SU-DHL-6 (cell line): ENCODE measurements at regions not wholly inside any gene's neighbourhood (a gene's known extent, or its start where the extent isn't known, plus 50 kb on each side); places are given as distances from the start of the nearest gene placed in this dataset.

Experiments
- H2AFZ ChIP-seq: fragments of 200-600 bp; sonication (generic); 2 replicates; pipeline ENCODE4 v1.6.1; 2014; ENCODE audit warnings: low read depth, mild to moderate bottlenecking, moderate library complexity, mixed read lengths, antibody characterized with exemption, low read length; ENCODE audit not compliant: severe bottlenecking
- H3F3A ChIP-seq: fragments of 200-600 bp; shearing (Covaris generic); 2 replicates; pipeline ENCODE4 v1.6.0; 2016; ENCODE audit warnings: antibody characterized with exemption, mild to moderate bottlenecking; ENCODE audit not compliant: insufficient read depth
- H3K27ac ChIP-seq: fragments of 200-600 bp; sonication (generic); 2 replicates; pipeline ENCODE4 v1.5.1; 2016; ENCODE audit warnings: low read depth, mild to moderate bottlenecking, low read length, moderate library complexity, mixed read lengths
- H3K27me3 ChIP-seq: fragments of 200-600 bp; sonication (generic), shearing (Covaris generic); 2 replicates; pipeline ENCODE4 v1.6.0; 2014; ENCODE audit warnings: mild to moderate bottlenecking, low read length
- H3K36me3 ChIP-seq: fragments of 200-600 bp; sonication (generic); 2 replicates; pipeline ENCODE4 v1.6.1; 2014; ENCODE audit warnings: mild to moderate bottlenecking, low read length, mixed read lengths
- H3K4me2 ChIP-seq: fragments of 300-600, 200-600 bp; shearing (Covaris generic), sonication (generic); 2 replicates; pipeline ENCODE4 v1.6.0; 2014; ENCODE audit warnings: low read length, low read depth, mild to moderate bottlenecking; ENCODE audit not compliant: poor library complexity, severe bottlenecking
- H3K4me3 ChIP-seq: fragments of 200-600 bp; sonication (generic); 2 replicates; pipeline ENCODE4 v1.5.1; 2014; ENCODE audit warnings: antibody characterized with exemption, low read length, mild to moderate bottlenecking, mixed read lengths; ENCODE audit not compliant: insufficient read depth, poor library complexity, severe bottlenecking
- H3K79me2 ChIP-seq: fragments of 200-600 bp; sonication (generic); 2 replicates; pipeline ENCODE4 v1.6.1; 2014; ENCODE audit warnings: mild to moderate bottlenecking, low read length, moderate library complexity; ENCODE audit not compliant: insufficient read depth
- H3K9ac ChIP-seq: fragments of 200-600 bp; sonication (generic); 2 replicates; pipeline ENCODE4 v1.7.0; 2014; ENCODE audit warnings: mild to moderate bottlenecking, low read length
- H3K9me2 ChIP-seq: fragments of 200-600 bp; sonication (generic); replicated peaks from 2 replicates; pipeline ENCODE4 v1.6.1; 2014; ENCODE audit warnings: low read length; ENCODE audit not compliant: insufficient read depth
- H3K9me3 ChIP-seq: fragments of 200-600 bp; sonication (generic); 2 replicates; pipeline ENCODE4 v1.6.1; 2014; ENCODE audit warnings: low read length, mixed read lengths; ENCODE audit not compliant: insufficient read depth
- H4K20me1 ChIP-seq: fragments of 200-600 bp; sonication (generic); 2 replicates; pipeline ENCODE4 v1.6.1; 2014; ENCODE audit warnings: low read depth, mild to moderate bottlenecking, antibody characterized with exemption, low read length, moderate library complexity, mixed read lengths
- CTCF ChIP-seq: fragments of 200-600 bp; sonication (generic); IDR thresholded peaks from one replicate; pipeline ENCODE4 v1.5.1; 2017; ENCODE audit warnings: antibody characterized with exemption, mild to moderate bottlenecking, low read length, moderate library complexity; ENCODE audit not compliant: insufficient read depth, poor library complexity, severe bottlenecking
- EZH2phosphoT487 ChIP-seq: fragments of 200-600 bp; sonication (generic), shearing (Covaris generic); conservative IDR thresholded peaks from 2 replicates; pipeline ENCODE4 v1.6.1; 2018; ENCODE audit warnings: mild to moderate bottlenecking, antibody characterized with exemption, low read length, moderate library complexity, mixed read lengths

DNA sequence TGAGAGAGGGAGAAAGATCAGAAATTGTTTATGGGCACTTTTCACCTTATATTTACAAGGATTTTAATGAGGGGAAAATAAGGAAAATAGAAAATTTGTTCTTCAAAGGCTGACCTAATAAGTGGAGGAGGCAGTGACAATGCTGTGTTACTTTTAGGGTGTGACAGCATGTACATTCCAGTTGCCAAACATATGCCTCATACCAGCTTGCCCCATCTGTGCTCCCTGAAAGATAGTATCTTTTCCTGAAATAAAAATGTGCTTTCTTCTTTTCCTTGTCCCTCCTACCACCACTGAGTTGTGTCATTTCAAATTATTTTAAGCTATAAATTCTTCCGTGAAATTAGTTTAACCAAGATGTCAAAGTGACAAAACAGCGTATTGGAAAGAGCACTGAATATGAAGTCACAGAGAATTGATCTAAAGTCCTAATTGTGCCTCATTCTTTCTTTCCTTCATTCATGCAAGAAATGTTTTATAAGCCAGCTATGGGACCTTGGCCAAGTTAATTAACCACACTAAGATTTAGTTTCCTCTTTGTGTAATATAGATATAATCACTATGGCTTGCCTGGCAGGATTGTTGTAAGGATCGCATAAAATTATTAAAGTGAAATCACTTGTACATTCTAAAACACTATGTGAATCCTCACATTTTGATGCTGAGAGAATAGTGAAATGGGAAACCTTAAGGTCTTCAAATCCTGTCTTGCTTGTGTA is 1307.5 kb upstream of the TENM4 start:
- H2AFZ ChIP-seq: no peak overlapping the region
- H3K4me2 ChIP-seq: no peak overlapping the region
- no peak overlapping the region for H3K27ac ChIP-seq
- TF ChIP-seq CTCF (no peak), EZH2phosphoT487 (no peak)
- H3K9ac ChIP-seq: no peak overlapping the region
- no peaks in the 10 kb centered on the region for H3K79me2 ChIP-seq
- no peaks in the 10 kb centered on the region for H3K9me3 ChIP-seq
- H3K9me2 ChIP-seq: no peaks in the 10 kb centered on the region
- no peaks in the 10 kb centered on the region for H3K36me3 ChIP-seq
- no peak overlapping the region for H3K4me3 ChIP-seq
- no peaks in the 10 kb centered on the region for H3F3A ChIP-seq
- no peaks in the 10 kb centered on the region for H4K20me1 ChIP-seq
- H3K27me3 ChIP-seq: no peaks in the 10 kb centered on the region

- no peak overlapping the region for H3K9ac ChIP-seq
- H3F3A ChIP-seq: no peaks in the 10 kb centered on the region
- no peak for TF ChIP-seq CTCF
- no peak for TF ChIP-seq EZH2phosphoT487
- no peak overlapping the region for H2AFZ ChIP-seq
- no peaks in the 10 kb centered on the region for H4K20me1 ChIP-seq
- no peaks in the 10 kb centered on the region for H3K27me3 ChIP-seq
- no peak overlapping the region for H3K27ac ChIP-seq
- no peaks in the 10 kb centered on the region for H3K79me2 ChIP-seq
- no peaks in the 10 kb centered on the region for H3K9me2 ChIP-seq
- no peak overlapping the region for H3K4me3 ChIP-seq
- no peaks in the 10 kb centered on the region for H3K9me3 ChIP-seq
- H3K4me2 ChIP-seq: no peak overlapping the region
- H3K36me3 ChIP-seq: no peaks in the 10 kb centered on the region
Observed at GRCh38 chr11:80746300-80746699, 1305.5 kb upstream of the TENM4 start.

GRCh38 chr11:80745416-80745815 is 1304.6 kb upstream of the TENM4 start:
- Histone ChIP-seq H3K27ac (no peak overlapping the region), H3K9me3 (no peaks in the 10 kb centered on the region), H3K27me3 (no peaks in the 10 kb centered on the region), H3K9ac (no peak overlapping the region), H4K20me1 (no peaks in the 10 kb centered on the region), H3K79me2 (no peaks in the 10 kb centered on the region), H3K4me3 (no peak overlapping the region), H3K4me2 (no peak overlapping the region), H3K36me3 (no peaks in the 10 kb centered on the region), H3F3A (no peaks in the 10 kb centered on the region), H3K9me2 (no peaks in the 10 kb centered on the region), H2AFZ (no peak overlapping the region)
- TF ChIP-seq CTCF (no peak), EZH2phosphoT487 (no peak)
